ENCODE measurements at regions not wholly inside any gene's neighbourhood (a gene's known extent, or its start where the extent isn't known, plus 50 kb on each side); places are given as distances from the start of the nearest gene placed in this dataset.
"Not testable (repeated sequence)": the region's sequence is repeated elsewhere in the genome, so short reads cannot be mapped to it uniquely, and the experiment has no call there.

GRCh38 chr9:103319979-103320378 lies 324.8 kb downstream of the CYLC2 start:
- no peaks in the 10 kb centered on the region for H3K36me3 Mint-ChIP-seq (ENCODE audit: low read depth)
- no peaks in the 10 kb centered on the region for H3K9me3 Mint-ChIP-seq (ENCODE audit: low read depth)
- H3K27me3 Mint-ChIP-seq (ENCODE audit: low read depth), result no peaks in the 10 kb centered on the region
- no peak overlapping the region for H3K27ac Mint-ChIP-seq (ENCODE audit: unreplicated experiment)
- no peaks in the 10 kb centered on the region for H3K4me1 Mint-ChIP-seq (ENCODE audit: low read depth)
- no peak for DNase-seq (ENCODE audit: low spot score)
- H3K4me3 Mint-ChIP-seq (ENCODE audit: unreplicated experiment), result no peak overlapping the region
- peak; percentile 43 for TF ChIP-seq CTCF (IDR thresholded peaks at IDR 0.05)

GRCh38 chr9:103323699-103324098 lies 328.6 kb downstream of the CYLC2 start:
- H3K27ac Mint-ChIP-seq (ENCODE audit: unreplicated experiment), result no peak overlapping the region
- no peak for TF ChIP-seq CTCF (IDR thresholded peaks at IDR 0.05)

GRCh38 chr9:103335461-103335860 lies 340.3 kb downstream of the CYLC2 start:
- H3K36me3 Mint-ChIP-seq (ENCODE audit: low read depth), result no peaks in the 10 kb centered on the region
- H3K27me3 Mint-ChIP-seq (ENCODE audit: low read depth), result peaks cover 2% of the 10 kb centered on the region
- no peak overlapping the region for H3K27ac Mint-ChIP-seq (ENCODE audit: unreplicated experiment)
- peaks cover 6% of the 10 kb centered on the region for H3K9me3 Mint-ChIP-seq (ENCODE audit: low read depth)
- TF ChIP-seq CTCF (IDR thresholded peaks at IDR 0.05), result no peak
- DNase-seq (ENCODE audit: low spot score), result no peak
- no peak overlapping the region for H3K4me3 Mint-ChIP-seq (ENCODE audit: unreplicated experiment)
- H3K4me1 Mint-ChIP-seq (ENCODE audit: low read depth), result no peaks in the 10 kb centered on the region

More at GRCh38 chr9:103323699-103324098, 328.6 kb downstream of the CYLC2 start:
- DNase-seq (ENCODE audit: low spot score), result no peak
- H3K4me3 Mint-ChIP-seq (ENCODE audit: unreplicated experiment), result no peak overlapping the region
- no peaks in the 10 kb centered on the region for H3K4me1 Mint-ChIP-seq (ENCODE audit: low read depth)
- H3K36me3 Mint-ChIP-seq (ENCODE audit: low read depth), result no peaks in the 10 kb centered on the region
- H3K27me3 Mint-ChIP-seq (ENCODE audit: low read depth), result no peaks in the 10 kb centered on the region
- peaks cover 14% of the 10 kb centered on the region for H3K9me3 Mint-ChIP-seq (ENCODE audit: low read depth)

GRCh38 chr9:103355000-103355399 lies 359.9 kb downstream of the CYLC2 start:
- Mint-ChIP-seq H3K27ac (ENCODE audit: unreplicated experiment) (no peak overlapping the region), H3K36me3 (ENCODE audit: low read depth) (peaks cover 2% of the 10 kb centered on the region), H3K9me3 (ENCODE audit: low read depth) (peaks cover 19% of the 10 kb centered on the region), H3K4me3 (ENCODE audit: unreplicated experiment) (no peak overlapping the region), H3K4me1 (ENCODE audit: low read depth) (no peaks in the 10 kb centered on the region), H3K27me3 (ENCODE audit: low read depth) (peaks cover 2% of the 10 kb centered on the region)
- no peak for TF ChIP-seq CTCF (IDR thresholded peaks at IDR 0.05)
- no peak for DNase-seq (ENCODE audit: low spot score)

GRCh38 chr9:103357980-103358379 lies 362.8 kb downstream of the CYLC2 start:
- H3K4me3 Mint-ChIP-seq (ENCODE audit: unreplicated experiment); DNase-seq (ENCODE audit: low spot score); H3K36me3 Mint-ChIP-seq (ENCODE audit: low read depth); H3K4me1 Mint-ChIP-seq (ENCODE audit: low read depth); H3K27ac Mint-ChIP-seq (ENCODE audit: unreplicated experiment); H3K27me3 Mint-ChIP-seq (ENCODE audit: low read depth): not testable (repeated sequence)
- H3K9me3 Mint-ChIP-seq (ENCODE audit: low read depth), result peaks cover 23% of the 10 kb centered on the region

GRCh38 chr9:103361906-103362305 lies 366.8 kb downstream of the CYLC2 start:
- no peak for TF ChIP-seq CTCF (IDR thresholded peaks at IDR 0.05)
- H3K27ac Mint-ChIP-seq (ENCODE audit: unreplicated experiment), result no peak overlapping the region
- H3K27me3 Mint-ChIP-seq (ENCODE audit: low read depth), result no peaks in the 10 kb centered on the region
- peaks cover 2% of the 10 kb centered on the region for H3K36me3 Mint-ChIP-seq (ENCODE audit: low read depth)
- peaks cover 7% of the 10 kb centered on the region for H3K4me1 Mint-ChIP-seq (ENCODE audit: low read depth)
- peaks cover 13% of the 10 kb centered on the region for H3K9me3 Mint-ChIP-seq (ENCODE audit: low read depth)
- DNase-seq (ENCODE audit: low spot score), result no peak
- H3K4me3 Mint-ChIP-seq (ENCODE audit: unreplicated experiment), result no peak overlapping the region
